Smooth muscle cell (in vitro differentiated cells): ENCODE measurements at regions not wholly inside any gene's neighbourhood (a gene's known extent, or its start where the extent isn't known, plus 50 kb on each side); places are given as distances from the start of the nearest gene placed in this dataset.
A peak's percentile ranks its signal among the peaks of the same experiment; 100 is the strongest.

Experiments used
- DNase-seq: peaks from one replicate; lab custom pipeline; 2025; ENCODE audit not compliant: unreplicated experiment; lab: John Stamatoyannopoulos, UW
- H2AFZ ChIP-seq: fragments of 200-600 bp; sonication (generic); 2 replicates; pipeline ENCODE4 v1.6.0; 2016; ENCODE audit warnings: antibody characterized with exemption, low read depth, mild to moderate bottlenecking
- H3F3A ChIP-seq: fragments of 200-600 bp; sonication (generic); 2 replicates; pipeline ENCODE4 v1.6.0; 2017; ENCODE audit warnings: antibody characterized with exemption, low read depth
- H3K27ac ChIP-seq: fragments of 200-600 bp; sonication (generic); 2 replicates; pipeline ENCODE4 v1.5.1; 2016; ENCODE audit warnings: low read depth, mild to moderate bottlenecking
- H3K27me3 ChIP-seq: fragments of 200-600 bp; sonication (generic); 2 replicates; pipeline ENCODE4 v1.6.1; 2016; ENCODE audit warnings: low read depth, mild to moderate bottlenecking
- H3K36me3 ChIP-seq: fragments of 200-600 bp; sonication (generic); 2 replicates; pipeline ENCODE4 v1.5.1; 2016; ENCODE audit warnings: low read depth
- H3K4me1 ChIP-seq: fragments of 200-600 bp; sonication (generic); 2 replicates; pipeline ENCODE4 v1.5.1; 2016; ENCODE audit warnings: low read depth
- H3K4me2 ChIP-seq: fragments of 200-600 bp; sonication (generic); 2 replicates; pipeline ENCODE4 v1.6.0; 2016; ENCODE audit warnings: mild to moderate bottlenecking
- H3K4me3 ChIP-seq: fragments of 200-600 bp; sonication (generic); 2 replicates; pipeline ENCODE4 v1.5.1; 2016; ENCODE audit warnings: mild to moderate bottlenecking
- H3K79me2 ChIP-seq: fragments of 200-600 bp; sonication (generic); 2 replicates; pipeline ENCODE4 v1.6.0; 2016; ENCODE audit warnings: low read depth, mild to moderate bottlenecking
- H3K9ac ChIP-seq: fragments of 200-600 bp; sonication (generic); 2 replicates; pipeline ENCODE4 v1.6.0; 2016; ENCODE audit warnings: low read depth
- H3K9me3 ChIP-seq: fragments of 200-600 bp; sonication (generic); replicated peaks from 2 replicates; pipeline ENCODE4 v1.5.1; 2016; ENCODE audit warnings: low read depth
- H4K20me1 ChIP-seq: fragments of 200-600 bp; sonication (generic); 2 replicates; pipeline ENCODE4 v1.6.0; 2016; ENCODE audit warnings: low read depth
- WGBS: methylation state at CpG from one replicate; pipeline ENCODE4 v1.1.7; 2016; ENCODE audit warnings: low lambda C conversion rate; 5-methylcytosine and 5-hydroxymethylcytosine counted together
- TF ChIP-seq, protein P1 (sequence below): fragments of 200-600 bp; sonication (generic); IDR thresholded peaks from 2 replicates; pipeline ENCODE4 v1.5.1; 2017; ENCODE audit warnings: borderline replicate concordance, mild to moderate bottlenecking, antibody characterized with exemption; ENCODE audit not compliant: insufficient read depth, poor library complexity, severe bottlenecking

DNA sequence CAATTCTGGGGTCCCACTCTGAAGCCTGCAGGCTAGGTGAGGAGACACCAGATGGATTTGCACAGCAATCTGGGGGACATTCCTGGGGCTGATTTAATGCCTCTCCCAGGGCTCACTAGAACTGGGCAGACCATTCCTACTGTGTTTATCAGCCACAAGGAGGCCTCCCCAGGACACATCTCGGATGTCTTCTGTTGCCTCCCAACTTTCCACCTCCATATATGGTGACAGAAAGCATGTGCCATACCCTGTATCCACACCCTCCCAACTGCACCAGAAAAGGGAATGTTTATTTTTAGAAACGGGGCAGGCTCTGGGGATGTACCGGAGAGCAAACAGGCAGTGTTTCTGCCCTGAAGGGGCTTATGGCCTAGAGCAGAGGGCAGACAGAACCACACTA, 181.8 kb downstream of the CSNK2A3 start:
- Histone ChIP-seq H3K9ac (no peak overlapping the region), H3K4me2 (peak overlapping the region; percentile 36), H3K79me2 (no peaks in the 10 kb centered on the region), H4K20me1 (no peaks in the 10 kb centered on the region), H3K27ac (no peak overlapping the region), H3K4me3 (no peak overlapping the region), H3K4me1 (peaks cover 10% of the 10 kb centered on the region), H3K36me3 (no peaks in the 10 kb centered on the region), H3K27me3 (no peaks in the 10 kb centered on the region), H3F3A (peaks cover 12% of the 10 kb centered on the region), H3K9me3 (no peaks in the 10 kb centered on the region), H2AFZ (no peak overlapping the region)
- WGBS, result 13% methylated on average over 3 of the region's 3 CpGs
- TF ChIP-seq, protein P1, sequence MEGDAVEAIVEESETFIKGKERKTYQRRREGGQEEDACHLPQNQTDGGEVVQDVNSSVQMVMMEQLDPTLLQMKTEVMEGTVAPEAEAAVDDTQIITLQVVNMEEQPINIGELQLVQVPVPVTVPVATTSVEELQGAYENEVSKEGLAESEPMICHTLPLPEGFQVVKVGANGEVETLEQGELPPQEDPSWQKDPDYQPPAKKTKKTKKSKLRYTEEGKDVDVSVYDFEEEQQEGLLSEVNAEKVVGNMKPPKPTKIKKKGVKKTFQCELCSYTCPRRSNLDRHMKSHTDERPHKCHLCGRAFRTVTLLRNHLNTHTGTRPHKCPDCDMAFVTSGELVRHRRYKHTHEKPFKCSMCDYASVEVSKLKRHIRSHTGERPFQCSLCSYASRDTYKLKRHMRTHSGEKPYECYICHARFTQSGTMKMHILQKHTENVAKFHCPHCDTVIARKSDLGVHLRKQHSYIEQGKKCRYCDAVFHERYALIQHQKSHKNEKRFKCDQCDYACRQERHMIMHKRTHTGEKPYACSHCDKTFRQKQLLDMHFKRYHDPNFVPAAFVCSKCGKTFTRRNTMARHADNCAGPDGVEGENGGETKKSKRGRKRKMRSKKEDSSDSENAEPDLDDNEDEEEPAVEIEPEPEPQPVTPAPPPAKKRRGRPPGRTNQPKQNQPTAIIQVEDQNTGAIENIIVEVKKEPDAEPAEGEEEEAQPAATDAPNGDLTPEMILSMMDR, result no peak
- DNase-seq, result no peak

DNA sequence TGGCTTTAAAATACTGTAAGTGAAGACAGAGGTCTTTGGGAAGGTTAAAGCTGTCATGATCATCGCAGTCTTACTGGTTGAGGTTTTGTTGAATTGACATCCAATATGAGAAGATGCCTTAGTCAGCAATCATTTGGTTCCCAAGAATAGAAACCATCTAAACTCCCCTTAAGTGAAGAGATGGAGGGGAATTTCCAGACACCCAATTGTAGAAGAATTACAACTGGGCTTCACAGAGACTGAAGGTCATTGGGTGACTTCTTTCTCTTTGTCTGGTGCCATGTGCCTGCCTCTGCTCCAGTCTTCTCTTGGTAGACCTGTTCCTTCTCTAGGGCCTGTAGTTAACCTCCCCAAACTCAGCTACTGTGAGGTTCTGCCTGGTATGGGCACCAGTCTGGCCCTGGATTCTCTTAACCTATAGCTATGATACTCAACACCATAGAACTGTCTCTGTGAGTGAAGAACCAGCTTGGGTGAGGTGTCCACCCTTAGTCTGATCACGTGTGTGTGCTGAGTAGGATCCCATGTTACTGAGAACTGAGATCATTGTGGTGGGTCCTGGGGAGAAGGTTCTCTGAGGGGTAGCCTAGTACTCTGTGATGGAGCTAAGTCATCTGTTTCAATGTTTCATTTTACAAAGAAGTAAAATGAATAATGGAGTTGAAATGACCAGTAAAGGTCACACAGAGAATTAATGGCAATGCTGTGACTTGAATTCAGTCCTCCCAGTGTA, 182.5 kb downstream of the CSNK2A3 start:
- 91% methylated on average over 2 of the region's 2 CpGs for WGBS
- H3K27ac ChIP-seq, result no peak overlapping the region
- H3K4me2 ChIP-seq, result no peak overlapping the region
- DNase-seq, result no peak
- H4K20me1 ChIP-seq, result no peaks in the 10 kb centered on the region
- TF ChIP-seq, protein P1, result no peak
- H2AFZ ChIP-seq, result no peak overlapping the region
- no peak overlapping the region for H3K9ac ChIP-seq
- H3K79me2 ChIP-seq, result no peaks in the 10 kb centered on the region
- no peaks in the 10 kb centered on the region for H3K27me3 ChIP-seq
- H3F3A ChIP-seq, result peaks cover 12% of the 10 kb centered on the region
- peaks cover 10% of the 10 kb centered on the region for H3K4me1 ChIP-seq
- no peaks in the 10 kb centered on the region for H3K36me3 ChIP-seq
- no peaks in the 10 kb centered on the region for H3K9me3 ChIP-seq
- no peak overlapping the region for H3K4me3 ChIP-seq

DNA sequence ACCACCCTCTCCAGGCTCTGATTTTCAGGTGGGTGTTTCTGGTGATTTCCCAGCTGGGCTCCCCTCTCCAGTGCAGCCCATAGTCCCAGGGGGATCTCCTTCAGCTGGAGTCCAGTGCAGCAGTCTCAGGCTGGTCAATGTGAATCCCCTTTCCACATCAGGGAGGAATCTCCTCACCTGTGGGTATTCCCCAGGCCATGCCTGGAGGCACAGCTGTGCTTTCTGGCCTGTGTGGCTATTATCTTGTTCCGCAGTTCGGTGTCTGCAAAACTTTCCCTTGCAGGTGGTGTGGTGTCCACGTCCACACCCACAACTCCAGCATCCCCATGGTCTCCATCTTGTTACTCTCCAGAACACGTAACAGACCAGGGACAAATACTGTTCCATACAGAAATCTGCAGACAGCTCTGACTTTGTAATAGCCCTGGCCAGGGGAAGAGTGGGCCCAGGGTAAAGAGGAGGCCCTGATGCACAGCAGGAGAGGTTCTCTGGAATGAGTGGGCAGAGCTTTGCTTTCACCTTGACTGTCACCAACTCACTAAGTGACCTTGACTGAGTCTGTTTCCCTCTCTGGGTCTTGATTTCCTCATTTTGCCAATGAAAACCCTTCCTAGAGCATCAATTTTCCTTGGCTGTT, 183.2 kb downstream of the CSNK2A3 start:
- TF ChIP-seq, protein P1, result no peak
- Histone ChIP-seq H3K4me3 (no peak overlapping the region), H3F3A (peaks cover 12% of the 10 kb centered on the region)

DNA sequence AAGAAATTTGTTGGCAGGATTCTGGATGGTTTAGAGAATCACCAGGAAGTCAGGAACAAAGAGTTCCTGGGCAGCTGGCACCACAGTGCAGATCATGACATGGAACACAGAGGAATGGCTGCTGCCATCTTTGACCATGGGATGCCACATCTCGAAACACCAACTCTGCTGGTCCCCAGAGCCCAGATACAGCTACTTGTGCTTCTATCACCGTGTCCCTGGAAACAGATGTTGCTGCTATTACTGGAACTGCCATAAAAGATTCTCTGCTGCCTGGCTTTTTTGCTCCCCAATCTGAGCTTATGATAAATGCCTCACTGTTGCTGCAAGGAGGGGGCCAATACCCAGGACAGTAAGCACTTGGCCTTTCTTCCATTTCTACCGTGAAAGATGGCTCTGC, 185.2 kb downstream of the CSNK2A3 start:
- DNase-seq, result no peak
- WGBS, result 33% methylated on average over 3 of the region's 3 CpGs
- Histone ChIP-seq H3K27ac (peak overlapping the region; percentile 65), H3K9ac (no peak overlapping the region), H4K20me1 (no peaks in the 10 kb centered on the region), H3K79me2 (no peaks in the 10 kb centered on the region), H3F3A (peaks cover 12% of the 10 kb centered on the region), H3K36me3 (no peaks in the 10 kb centered on the region), H3K4me1 (peaks cover 4% of the 10 kb centered on the region), H3K9me3 (no peaks in the 10 kb centered on the region), H3K4me3 (no peak overlapping the region), H3K27me3 (no peaks in the 10 kb centered on the region), H2AFZ (no peak overlapping the region), H3K4me2 (peak overlapping the region; percentile 65)
- TF ChIP-seq, protein P1, result no peak

More for the DNA sequence above, 183.2 kb downstream of the CSNK2A3 start:
- no peaks in the 10 kb centered on the region for H3K9me3 ChIP-seq
- no peaks in the 10 kb centered on the region for H3K79me2 ChIP-seq
- H3K36me3 ChIP-seq, result no peaks in the 10 kb centered on the region
- no peaks in the 10 kb centered on the region for H3K27me3 ChIP-seq
- no peaks in the 10 kb centered on the region for H4K20me1 ChIP-seq
- no peak overlapping the region for H2AFZ ChIP-seq
- H3K4me2 ChIP-seq, result no peak overlapping the region
- H3K9ac ChIP-seq, result no peak overlapping the region
- no peak for DNase-seq
- peaks cover 10% of the 10 kb centered on the region for H3K4me1 ChIP-seq
- no peak overlapping the region for H3K27ac ChIP-seq
- WGBS, result 96% methylated on average over 4 of the region's 4 CpGs
